LHCN-M2 (cell line): ENCODE measurements at regions not wholly inside any gene's neighbourhood (a gene's known extent, or its start where the extent isn't known, plus 50 kb on each side); places are given as distances from the start of the nearest gene placed in this dataset.

Experiments
- DNase-seq: peaks from one replicate; pipeline ENCODE4 v3.0.0-alpha.2; 2012; ENCODE audit warnings: low read depth

- peak; percentile 43 for DNase-seq
Observed at GRCh38 chr3:72261566-72262564, 476.9 kb upstream of the PROK2 start.

- DNase-seq: no peak
Observed at GRCh38 chr3:72260588-72260910, 475.6 kb upstream of the PROK2 start.

- DNase-seq: no peak
Observed at GRCh38 chr3:72259755-72260587, 475.0 kb upstream of the PROK2 start.

- DNase-seq: no peak
Observed at GRCh38 chr3:72258361-72259141, 473.6 kb upstream of the PROK2 start.

- no peak for DNase-seq
Observed at GRCh38 chr3:72257738-72258137, 472.8 kb upstream of the PROK2 start.

GRCh38 chr3:72257203-72257602, 472.3 kb upstream of the PROK2 start:
- DNase-seq: no peak

- no peak for DNase-seq
Observed at GRCh38 chr3:72256716-72257115, 471.8 kb upstream of the PROK2 start.

- DNase-seq: peak; percentile 55
Observed at GRCh38 chr3:72255791-72256559, 471.0 kb upstream of the PROK2 start.

- peak; percentile 42 for DNase-seq
Observed at GRCh38 chr3:72255191-72255590, 470.2 kb upstream of the PROK2 start.

- no peak for DNase-seq
Observed at GRCh38 chr3:72254483-72254882, 469.5 kb upstream of the PROK2 start.

- no peak for DNase-seq
Observed at GRCh38 chr3:72250725-72251124, 465.8 kb upstream of the PROK2 start.

GRCh38 chr3:72248869-72249268, 463.9 kb upstream of the PROK2 start:
- DNase-seq: no peak

- DNase-seq: no peak
Observed at GRCh38 chr3:72248389-72248761, 463.4 kb upstream of the PROK2 start.

GRCh38 chr3:72247645-72248388, 462.9 kb upstream of the PROK2 start:
- peak; percentile 64 for DNase-seq

GRCh38 chr3:72247126-72247525, 462.2 kb upstream of the PROK2 start:
- DNase-seq: no peak

- no peak for DNase-seq
Observed at GRCh38 chr3:72246685-72247084, 461.7 kb upstream of the PROK2 start.

GRCh38 chr3:72245183-72245811, 460.3 kb upstream of the PROK2 start:
- no peak for DNase-seq

GRCh38 chr3:72244396-72244795, 459.4 kb upstream of the PROK2 start:
- DNase-seq: no peak

- DNase-seq: no peak
Observed at GRCh38 chr3:72242326-72242725, 457.4 kb upstream of the PROK2 start.

GRCh38 chr3:72241525-72241924, 456.6 kb upstream of the PROK2 start:
- no peak for DNase-seq
